OCI-LY7 (cell line): ENCODE measurements at regions not wholly inside any gene's neighbourhood (a gene's known extent, or its start where the extent isn't known, plus 50 kb on each side); places are given as distances from the start of the nearest gene placed in this dataset.

Experiments used
- EZH2phosphoT487 ChIP-seq: fragments of 200-600 bp; sonication (generic); IDR thresholded peaks from 2 replicates; pipeline ENCODE4 v1.6.1; 2018; ENCODE audit warnings: low read depth, borderline replicate concordance, mild to moderate bottlenecking, mixed run types, antibody characterized with exemption, low read length, moderate library complexity, mixed read lengths
- TF ChIP-seq, protein P1 (sequence below): fragments of 200-600 bp; sonication (generic); conservative IDR thresholded peaks from 2 replicates; pipeline ENCODE4 v1.5.1; 2014; ENCODE audit warnings: mild to moderate bottlenecking, antibody characterized with exemption, low read length, moderate library complexity, mixed read lengths

DNA sequence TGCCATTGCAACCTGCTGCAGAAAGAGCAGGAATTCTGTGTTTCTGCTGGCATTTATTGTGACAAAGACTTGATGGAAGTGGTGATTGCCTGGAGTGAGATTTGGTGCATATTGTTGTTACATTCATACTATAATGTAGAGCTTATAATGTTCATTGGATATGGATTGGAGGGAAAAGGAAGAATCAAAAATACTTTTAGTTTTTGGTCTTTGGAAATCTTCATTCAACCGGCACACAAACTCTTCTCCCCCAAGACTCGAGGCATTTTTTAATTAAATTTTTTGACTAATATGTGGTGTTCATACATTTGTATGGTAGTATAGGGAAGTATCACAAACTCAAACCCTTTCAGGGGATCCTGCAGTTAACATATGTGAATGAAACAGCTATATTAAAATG lies 380.8 kb downstream of the DOK5 start:
- TF ChIP-seq, protein P1, sequence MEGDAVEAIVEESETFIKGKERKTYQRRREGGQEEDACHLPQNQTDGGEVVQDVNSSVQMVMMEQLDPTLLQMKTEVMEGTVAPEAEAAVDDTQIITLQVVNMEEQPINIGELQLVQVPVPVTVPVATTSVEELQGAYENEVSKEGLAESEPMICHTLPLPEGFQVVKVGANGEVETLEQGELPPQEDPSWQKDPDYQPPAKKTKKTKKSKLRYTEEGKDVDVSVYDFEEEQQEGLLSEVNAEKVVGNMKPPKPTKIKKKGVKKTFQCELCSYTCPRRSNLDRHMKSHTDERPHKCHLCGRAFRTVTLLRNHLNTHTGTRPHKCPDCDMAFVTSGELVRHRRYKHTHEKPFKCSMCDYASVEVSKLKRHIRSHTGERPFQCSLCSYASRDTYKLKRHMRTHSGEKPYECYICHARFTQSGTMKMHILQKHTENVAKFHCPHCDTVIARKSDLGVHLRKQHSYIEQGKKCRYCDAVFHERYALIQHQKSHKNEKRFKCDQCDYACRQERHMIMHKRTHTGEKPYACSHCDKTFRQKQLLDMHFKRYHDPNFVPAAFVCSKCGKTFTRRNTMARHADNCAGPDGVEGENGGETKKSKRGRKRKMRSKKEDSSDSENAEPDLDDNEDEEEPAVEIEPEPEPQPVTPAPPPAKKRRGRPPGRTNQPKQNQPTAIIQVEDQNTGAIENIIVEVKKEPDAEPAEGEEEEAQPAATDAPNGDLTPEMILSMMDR, result no peak
- TF ChIP-seq EZH2phosphoT487, result no peak
